Testis (tissue), 2 donors: ENCODE measurements at regions not wholly inside any gene's neighbourhood (a gene's known extent, or its start where the extent isn't known, plus 50 kb on each side); places are given as distances from the start of the nearest gene placed in this dataset.

ENCODE experiments used
- CTCF ChIP-seq, 3 experiments: fragments of 450-650 bp in 2 of 3; fragments of 200-600 bp in 1 of 3; sonication (generic) in 1 of 3; IDR thresholded peaks; one replicate each; pipeline ENCODE4 v1.5.1; 2016 to 2019; ENCODE audit warnings: antibody characterized with exemption in 3 of 3, mild to moderate bottlenecking in 2 of 3, moderate library complexity in 1 of 3
- POLR2A ChIP-seq: fragments of 450-650 bp; IDR thresholded peaks from one replicate; pipeline ENCODE4 v1.6.1; 2017; ENCODE audit warnings: antibody characterized with exemption, mild to moderate bottlenecking, moderate library complexity

- no peak for TF ChIP-seq CTCF (IDR thresholded peaks at IDR 0.05)
- no peak for TF ChIP-seq POLR2A
These were observed 474.8 kb downstream of the KCNJ2 start for GRCh38 chr17:70644096-70644495.
